DND-41 (cell line): ENCODE measurements at regions not wholly inside any gene's neighbourhood (a gene's known extent, or its start where the extent isn't known, plus 50 kb on each side); places are given as distances from the start of the nearest gene placed in this dataset.

Experiments
- EZH2 ChIP-seq: IDR thresholded peaks from 3 replicates; pipeline ENCODE4 v1.6.1; 2012; ENCODE audit warnings: borderline replicate concordance, low read depth, mild to moderate bottlenecking, moderate library complexity, low read length, inconsistent platforms; ENCODE audit not compliant: severe bottlenecking
- TF ChIP-seq, protein P1 (sequence below): IDR thresholded peaks from 2 replicates; pipeline ENCODE4 v1.5.1; 2012; ENCODE audit warnings: borderline replicate concordance, low read length, moderate library complexity, mild to moderate bottlenecking; ENCODE audit not compliant: poor library complexity, severe bottlenecking; ENCODE audit errors: extremely low read depth

DNA sequence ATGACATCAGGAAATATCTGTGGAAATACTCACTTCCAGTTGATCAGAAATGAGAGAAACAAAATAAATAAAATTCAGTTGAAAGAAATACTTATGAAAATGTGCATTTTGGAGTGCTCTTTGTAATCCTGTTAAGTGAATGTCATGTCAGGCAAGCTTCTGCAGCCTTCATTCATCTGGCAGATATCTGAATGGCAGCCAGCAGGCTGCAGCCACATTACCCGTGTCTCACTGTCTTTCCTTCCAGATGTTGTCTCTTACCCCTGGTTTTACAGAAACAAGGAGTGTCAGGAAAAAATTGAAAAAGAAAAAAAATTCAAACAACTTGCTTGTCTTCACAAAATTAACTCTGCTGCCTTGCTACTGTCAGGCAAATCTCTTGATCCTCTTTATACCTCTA is 445.0 kb upstream of the RIOK2 start:
- TF ChIP-seq, protein P1, sequence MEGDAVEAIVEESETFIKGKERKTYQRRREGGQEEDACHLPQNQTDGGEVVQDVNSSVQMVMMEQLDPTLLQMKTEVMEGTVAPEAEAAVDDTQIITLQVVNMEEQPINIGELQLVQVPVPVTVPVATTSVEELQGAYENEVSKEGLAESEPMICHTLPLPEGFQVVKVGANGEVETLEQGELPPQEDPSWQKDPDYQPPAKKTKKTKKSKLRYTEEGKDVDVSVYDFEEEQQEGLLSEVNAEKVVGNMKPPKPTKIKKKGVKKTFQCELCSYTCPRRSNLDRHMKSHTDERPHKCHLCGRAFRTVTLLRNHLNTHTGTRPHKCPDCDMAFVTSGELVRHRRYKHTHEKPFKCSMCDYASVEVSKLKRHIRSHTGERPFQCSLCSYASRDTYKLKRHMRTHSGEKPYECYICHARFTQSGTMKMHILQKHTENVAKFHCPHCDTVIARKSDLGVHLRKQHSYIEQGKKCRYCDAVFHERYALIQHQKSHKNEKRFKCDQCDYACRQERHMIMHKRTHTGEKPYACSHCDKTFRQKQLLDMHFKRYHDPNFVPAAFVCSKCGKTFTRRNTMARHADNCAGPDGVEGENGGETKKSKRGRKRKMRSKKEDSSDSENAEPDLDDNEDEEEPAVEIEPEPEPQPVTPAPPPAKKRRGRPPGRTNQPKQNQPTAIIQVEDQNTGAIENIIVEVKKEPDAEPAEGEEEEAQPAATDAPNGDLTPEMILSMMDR, result no peak
- TF ChIP-seq EZH2, result no peak
